ENCODE measurements at regions not wholly inside any gene's neighbourhood (a gene's known extent, or its start where the extent isn't known, plus 50 kb on each side); places are given as distances from the start of the nearest gene placed in this dataset.

DNA sequence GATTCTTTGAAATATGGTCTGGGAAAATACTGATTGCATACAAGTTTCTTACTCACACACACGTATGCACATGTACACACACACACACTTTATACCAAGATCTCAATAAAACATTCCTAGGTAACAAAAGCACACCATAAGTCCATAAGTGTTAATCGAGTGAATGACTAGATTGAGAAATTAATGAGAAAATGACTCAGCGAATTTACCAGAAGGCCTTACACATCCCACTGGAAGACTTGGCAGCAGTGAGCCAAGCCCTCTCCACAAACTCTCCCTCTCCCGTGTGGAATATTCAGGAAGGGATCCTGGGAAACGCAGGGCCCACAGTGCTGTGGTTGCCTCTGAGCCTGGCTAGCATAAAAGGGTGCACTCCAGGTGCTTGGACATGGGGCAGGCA is 227.2 kb downstream of the LY86 start:
- Histone ChIP-seq H3K4me2 (no peak overlapping the region), H3F3A (replicated peaks; ENCODE audit: low read depth) (no peaks in the 10 kb centered on the region), H3K9me2 (ENCODE audit: insufficient read depth) (no peaks in the 10 kb centered on the region), H3K4me3 (no peak overlapping the region), H3K4me1 (ENCODE audit: insufficient read depth) (peaks cover 11% of the 10 kb centered on the region), H2AFZ (no peak overlapping the region), H4K20me1 (replicated peaks; ENCODE audit: insufficient read depth) (no peaks in the 10 kb centered on the region), H3K79me2 (replicated peaks; ENCODE audit: insufficient read depth) (no peaks in the 10 kb centered on the region), H3K27ac (ENCODE audit: low read depth) (no peak overlapping the region), H3K36me3 (ENCODE audit: insufficient read depth) (no peaks in the 10 kb centered on the region), H3K27me3 (ENCODE audit: insufficient read depth) (no peaks in the 10 kb centered on the region)
- no peak for TF ChIP-seq ZNF114 (CRISPR knock-in tag; IDR thresholded peaks at IDR 0.05)
- H3K27ac Mint-ChIP-seq = 0 out of 2 replicates have a peak overlapping the region, but pooled peaks have one; percentile 23
- H3K9me3 Mint-ChIP-seq = no peaks in the 10 kb centered on the region
- H3K36me3 Mint-ChIP-seq (ENCODE audit: low read depth) = no peaks in the 10 kb centered on the region
- ATAC-seq = no peak
- no peak overlapping the region for H3K4me3 Mint-ChIP-seq
- H3K27me3 Mint-ChIP-seq (ENCODE audit: insufficient read depth, low read depth, poor library complexity) = peaks cover 5% of the 10 kb centered on the region
- peaks cover 27% of the 10 kb centered on the region for H3K4me1 Mint-ChIP-seq
- no peak for DNase-seq (ENCODE audit: low spot score)

DNA sequence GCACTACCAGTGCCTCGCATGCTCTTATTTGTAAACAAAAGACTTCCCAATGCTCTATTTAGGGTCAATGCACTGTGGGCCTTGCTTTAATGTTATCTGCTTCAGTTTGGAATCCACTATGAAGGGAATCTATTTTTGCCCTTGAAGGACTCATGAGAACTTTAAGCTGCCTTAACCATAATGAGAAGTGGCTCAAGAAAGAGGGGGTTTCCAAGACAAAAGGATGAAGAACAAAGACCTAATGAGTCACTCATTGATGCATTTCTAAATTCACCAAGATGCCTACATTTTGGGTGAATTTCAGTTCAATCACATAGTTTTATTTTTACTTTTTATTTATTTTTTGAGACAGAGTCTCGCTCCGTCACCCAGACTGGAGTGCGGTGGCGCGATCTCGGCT is 228.2 kb downstream of the LY86 start:
- H3K36me3 Mint-ChIP-seq (ENCODE audit: low read depth) = no peaks in the 10 kb centered on the region
- H3K27ac Mint-ChIP-seq = no peak overlapping the region
- Histone ChIP-seq H3K4me1 (ENCODE audit: insufficient read depth) (peaks cover 8% of the 10 kb centered on the region), H3F3A (replicated peaks; ENCODE audit: low read depth) (no peaks in the 10 kb centered on the region), H3K4me2 (no peak overlapping the region), H3K4me3 (no peak overlapping the region), H2AFZ (no peak overlapping the region), H3K9me2 (ENCODE audit: insufficient read depth) (no peaks in the 10 kb centered on the region), H3K27me3 (ENCODE audit: insufficient read depth) (no peaks in the 10 kb centered on the region), H4K20me1 (replicated peaks; ENCODE audit: insufficient read depth) (no peaks in the 10 kb centered on the region), H3K36me3 (ENCODE audit: insufficient read depth) (no peaks in the 10 kb centered on the region), H3K79me2 (replicated peaks; ENCODE audit: insufficient read depth) (no peaks in the 10 kb centered on the region), H3K27ac (ENCODE audit: low read depth) (no peak overlapping the region)
- ATAC-seq = no peak
- TF ChIP-seq EZH2phosphoT487 (IDR thresholded peaks at IDR 0.05; ENCODE audit: unreplicated experiment) (no peak), ZNF114 (CRISPR knock-in tag; IDR thresholded peaks at IDR 0.05) (no peak), NANOG (IDR thresholded peaks at IDR 0.05; ENCODE audit: borderline replicate concordance) (no peak), ZNF331 (CRISPR knock-in tag; IDR thresholded peaks at IDR 0.05; ENCODE audit: low read depth) (no peak)
- no peak overlapping the region for H3K4me3 Mint-ChIP-seq
- H3K9me3 Mint-ChIP-seq = no peaks in the 10 kb centered on the region
- peaks cover 3% of the 10 kb centered on the region for H3K27me3 Mint-ChIP-seq (ENCODE audit: insufficient read depth, low read depth, poor library complexity)
- H3K4me1 Mint-ChIP-seq = peaks cover 20% of the 10 kb centered on the region
- no peak for DNase-seq (ENCODE audit: low spot score)

DNA sequence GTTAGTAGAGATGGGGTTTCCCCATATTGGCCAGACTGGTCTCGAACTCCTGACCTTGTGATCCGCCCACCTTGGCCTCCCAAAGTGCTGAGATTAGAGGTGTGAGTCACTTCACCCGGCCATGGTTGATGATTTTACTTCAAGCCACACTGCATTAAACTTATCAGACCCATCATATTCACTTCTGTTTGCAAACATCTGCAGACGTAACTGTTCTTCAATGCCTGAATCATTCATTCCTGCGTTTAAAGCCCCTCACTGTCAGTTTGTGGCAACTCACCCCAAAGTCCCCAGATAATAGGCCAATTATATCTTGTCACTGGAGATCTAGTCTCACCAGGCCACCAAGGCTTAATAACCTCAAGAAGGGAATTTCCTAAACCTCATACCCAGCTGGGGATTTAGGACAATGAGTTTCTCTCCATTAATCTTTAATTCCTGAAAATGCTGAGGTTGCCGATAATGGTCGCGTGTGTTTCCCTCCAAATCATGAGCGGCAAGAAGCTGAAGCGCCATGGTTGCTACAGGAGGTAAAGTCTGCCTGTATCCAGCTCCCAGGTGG is 229.6 kb downstream of the LY86 start:
- H3K27me3 Mint-ChIP-seq (ENCODE audit: insufficient read depth, low read depth, poor library complexity) = peaks cover 6% of the 10 kb centered on the region
- no peak overlapping the region for H3K4me2 ChIP-seq

More for the DNA sequence above, 229.6 kb downstream of the LY86 start:
- no peak overlapping the region for H3K4me3 Mint-ChIP-seq
- H3F3A ChIP-seq (replicated peaks; ENCODE audit: low read depth) = no peaks in the 10 kb centered on the region
- no peak overlapping the region for H3K27ac ChIP-seq (ENCODE audit: low read depth)
- H3K4me1 Mint-ChIP-seq = peaks cover 10% of the 10 kb centered on the region
- no peaks in the 10 kb centered on the region for H3K36me3 Mint-ChIP-seq (ENCODE audit: low read depth)
- H2AFZ ChIP-seq = no peak overlapping the region
- no peaks in the 10 kb centered on the region for H4K20me1 ChIP-seq (replicated peaks; ENCODE audit: insufficient read depth)
- H3K9me3 Mint-ChIP-seq = peaks cover 2% of the 10 kb centered on the region; the same call in 1 of the 3 replicates
- ATAC-seq (no peak), DNase-seq (ENCODE audit: low spot score) (no peak)
- peaks cover 6% of the 10 kb centered on the region for H3K9me2 ChIP-seq (ENCODE audit: insufficient read depth)
- no peaks in the 10 kb centered on the region for H3K27me3 ChIP-seq (ENCODE audit: insufficient read depth)
- TF ChIP-seq EZH2phosphoT487 (IDR thresholded peaks at IDR 0.05; ENCODE audit: unreplicated experiment) = no peak
- TF ChIP-seq, protein P1, sequence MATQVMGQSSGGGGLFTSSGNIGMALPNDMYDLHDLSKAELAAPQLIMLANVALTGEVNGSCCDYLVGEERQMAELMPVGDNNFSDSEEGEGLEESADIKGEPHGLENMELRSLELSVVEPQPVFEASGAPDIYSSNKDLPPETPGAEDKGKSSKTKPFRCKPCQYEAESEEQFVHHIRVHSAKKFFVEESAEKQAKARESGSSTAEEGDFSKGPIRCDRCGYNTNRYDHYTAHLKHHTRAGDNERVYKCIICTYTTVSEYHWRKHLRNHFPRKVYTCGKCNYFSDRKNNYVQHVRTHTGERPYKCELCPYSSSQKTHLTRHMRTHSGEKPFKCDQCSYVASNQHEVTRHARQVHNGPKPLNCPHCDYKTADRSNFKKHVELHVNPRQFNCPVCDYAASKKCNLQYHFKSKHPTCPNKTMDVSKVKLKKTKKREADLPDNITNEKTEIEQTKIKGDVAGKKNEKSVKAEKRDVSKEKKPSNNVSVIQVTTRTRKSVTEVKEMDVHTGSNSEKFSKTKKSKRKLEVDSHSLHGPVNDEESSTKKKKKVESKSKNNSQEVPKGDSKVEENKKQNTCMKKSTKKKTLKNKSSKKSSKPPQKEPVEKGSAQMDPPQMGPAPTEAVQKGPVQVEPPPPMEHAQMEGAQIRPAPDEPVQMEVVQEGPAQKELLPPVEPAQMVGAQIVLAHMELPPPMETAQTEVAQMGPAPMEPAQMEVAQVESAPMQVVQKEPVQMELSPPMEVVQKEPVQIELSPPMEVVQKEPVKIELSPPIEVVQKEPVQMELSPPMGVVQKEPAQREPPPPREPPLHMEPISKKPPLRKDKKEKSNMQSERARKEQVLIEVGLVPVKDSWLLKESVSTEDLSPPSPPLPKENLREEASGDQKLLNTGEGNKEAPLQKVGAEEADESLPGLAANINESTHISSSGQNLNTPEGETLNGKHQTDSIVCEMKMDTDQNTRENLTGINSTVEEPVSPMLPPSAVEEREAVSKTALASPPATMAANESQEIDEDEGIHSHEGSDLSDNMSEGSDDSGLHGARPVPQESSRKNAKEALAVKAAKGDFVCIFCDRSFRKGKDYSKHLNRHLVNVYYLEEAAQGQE (IDR thresholded peaks at IDR 0.05; ENCODE audit: unreplicated experiment) = no peak
- no peak for TF ChIP-seq STAT1 (IDR thresholded peaks at IDR 0.05; ENCODE audit: unreplicated experiment)
- no peak overlapping the region for H3K4me3 ChIP-seq
- H3K36me3 ChIP-seq (ENCODE audit: insufficient read depth) = no peaks in the 10 kb centered on the region
- no peaks in the 10 kb centered on the region for H3K79me2 ChIP-seq (replicated peaks; ENCODE audit: insufficient read depth)
- H3K27ac Mint-ChIP-seq = no peak overlapping the region
- H3K4me1 ChIP-seq (ENCODE audit: insufficient read depth) = no peaks in the 10 kb centered on the region; the same call in 1 of the 2 replicates
